H9 (cell line): ENCODE measurements at regions not wholly inside any gene's neighbourhood (a gene's known extent, or its start where the extent isn't known, plus 50 kb on each side); places are given as distances from the start of the nearest gene placed in this dataset.

ENCODE experiments used
- DNase-seq: peaks from one replicate; pipeline ENCODE4 v3.0.0-alpha.2; 2017
- H2AFZ ChIP-seq: one replicate; pipeline ENCODE4 v1.6.1; 2013; ENCODE audit warnings: mild to moderate bottlenecking, low read length, control low read depth, moderate library complexity
- H2AK5ac ChIP-seq: 2 replicates; pipeline ENCODE4 v1.6.1; 2013; ENCODE audit warnings: low read length, control low read depth, mixed read lengths; ENCODE audit not compliant: insufficient read length
- H2BK120ac ChIP-seq: one replicate; pipeline ENCODE4 v1.6.1; 2013; ENCODE audit warnings: low read depth, mild to moderate bottlenecking, low read length, control low read depth, inconsistent platforms; ENCODE audit not compliant: poor library complexity, severe bottlenecking
- H2BK12ac ChIP-seq: 2 replicates; pipeline ENCODE4 v1.6.1; 2013; ENCODE audit warnings: low read length, control low read depth, mixed read lengths, low read depth; ENCODE audit not compliant: insufficient read length
- H2BK15ac ChIP-seq: 2 replicates; pipeline ENCODE4 v1.6.1; 2013; ENCODE audit warnings: low read depth, low read length, control low read depth
- H2BK20ac ChIP-seq: one replicate; pipeline ENCODE4 v1.6.1; 2013; ENCODE audit warnings: low read depth, mild to moderate bottlenecking, low read length, control low read depth, inconsistent platforms; ENCODE audit not compliant: poor library complexity, severe bottlenecking
- H2BK5ac ChIP-seq: 2 replicates; pipeline ENCODE4 v1.6.1; 2013; ENCODE audit warnings: low read length, control low read depth, mixed read lengths; ENCODE audit not compliant: insufficient read length
- H3K14ac ChIP-seq: 2 replicates; pipeline ENCODE4 v1.6.1; 2013; ENCODE audit warnings: low read length, control low read depth; ENCODE audit not compliant: insufficient read depth
- H3K18ac ChIP-seq: 2 replicates; pipeline ENCODE4 v1.6.1; 2013; ENCODE audit warnings: low read depth, mild to moderate bottlenecking, mixed read lengths, low read length, control low read depth; ENCODE audit not compliant: insufficient read length
- H3K23ac ChIP-seq: 2 replicates; pipeline ENCODE4 v1.6.1; 2013; ENCODE audit warnings: low read length, control low read depth, mixed read lengths, low read depth; ENCODE audit not compliant: insufficient read length
- H3K23me2 ChIP-seq: 2 replicates; pipeline ENCODE4 v1.6.1; 2013; ENCODE audit warnings: low read depth, mild to moderate bottlenecking, mixed read lengths, low read length, control low read depth; ENCODE audit not compliant: insufficient read length, poor library complexity, severe bottlenecking
- H3K27ac ChIP-seq: 2 replicates; pipeline ENCODE4 v1.5.1; 2013; ENCODE audit warnings: low read length, control low read depth, mixed read lengths, low read depth; ENCODE audit not compliant: insufficient read length
- H3K27me3 ChIP-seq: 2 replicates; pipeline ENCODE4 v1.6.1; 2013; ENCODE audit warnings: low read length, control low read depth, inconsistent platforms; ENCODE audit not compliant: insufficient read depth
- H3K4ac ChIP-seq: 2 replicates; pipeline ENCODE4 v1.6.1; 2013; ENCODE audit warnings: low read depth, mild to moderate bottlenecking, control low read depth, inconsistent platforms, low read length, moderate library complexity
- H3K4me1 ChIP-seq: 2 replicates; pipeline ENCODE4 v1.6.1; 2013; ENCODE audit warnings: low read length, control low read depth, inconsistent platforms; ENCODE audit not compliant: insufficient read depth
- H3K4me2 ChIP-seq: 2 replicates; pipeline ENCODE4 v1.6.1; 2013; ENCODE audit warnings: low read length, control low read depth, mixed read lengths; ENCODE audit not compliant: insufficient read length, insufficient read depth
- H3K56ac ChIP-seq: 2 replicates; pipeline ENCODE4 v1.6.1; 2013; ENCODE audit warnings: low read depth, mild to moderate bottlenecking, mixed read lengths, low read length, control low read depth; ENCODE audit not compliant: insufficient read length
- H3K79me1 ChIP-seq: 2 replicates; pipeline ENCODE4 v1.6.1; 2013; ENCODE audit warnings: low read depth, mild to moderate bottlenecking, moderate library complexity, low read length, control low read depth, inconsistent platforms; ENCODE audit not compliant: insufficient read depth, poor library complexity, severe bottlenecking
- H3K79me2 ChIP-seq: 2 replicates; pipeline ENCODE4 v1.6.1; 2013; ENCODE audit warnings: low read length, control low read depth, inconsistent platforms; ENCODE audit not compliant: insufficient read depth
- H3K9ac ChIP-seq: 2 replicates; pipeline ENCODE4 v1.6.1; 2013; ENCODE audit warnings: low read length, control low read depth, mixed read lengths; ENCODE audit not compliant: insufficient read length; ENCODE audit errors: extremely low read depth
- H3K9me3 ChIP-seq: one replicate; pipeline ENCODE4 v1.6.1; 2013; ENCODE audit warnings: low read depth, low read length, inconsistent platforms; ENCODE audit not compliant: control insufficient read depth
- H3T11ph ChIP-seq: one replicate; pipeline ENCODE4 v1.6.1; 2013; ENCODE audit warnings: mild to moderate bottlenecking, low read length, control low read depth, inconsistent platforms
- H4K20me1 ChIP-seq: one replicate; pipeline ENCODE4 v1.6.1; 2013; ENCODE audit not compliant: control insufficient read depth, insufficient read length, insufficient read depth
- H4K5ac ChIP-seq: 2 replicates; pipeline ENCODE4 v1.6.1; 2013; ENCODE audit warnings: low read depth, mild to moderate bottlenecking, mixed read lengths, low read length, control low read depth; ENCODE audit not compliant: insufficient read length
- H4K8ac ChIP-seq: replicated peaks from 2 replicates; pipeline ENCODE4 v1.6.1; 2013; ENCODE audit warnings: low read length, control low read depth, mixed read lengths, low read depth; ENCODE audit not compliant: insufficient read length
- H4K91ac ChIP-seq: 2 replicates; pipeline ENCODE4 v1.6.1; 2013; ENCODE audit warnings: low read depth, mild to moderate bottlenecking, moderate library complexity, mixed read lengths, low read length, control low read depth; ENCODE audit not compliant: insufficient read length
- H3K27ac Mint-ChIP-seq, 3 experiments: 2 replicates in 2 of 3; 3 replicates in 1 of 3; pipeline ENCODE4 v1.8.0; 2020 to 2021; ENCODE audit warnings: mixed read lengths in 3 of 3, mild to moderate bottlenecking in 1 of 3, moderate library complexity in 1 of 3
- H3K27me3 Mint-ChIP-seq: 2 replicates; pipeline ENCODE4 v1.8.0; 2021; ENCODE audit warnings: low read depth, mild to moderate bottlenecking, moderate library complexity, mixed read lengths
- H3K36me3 Mint-ChIP-seq, 3 experiments: 2 replicates in 2 of 3; 3 replicates in 1 of 3; pipeline ENCODE4 v1.8.0; 2020 to 2021; ENCODE audit warnings: low read depth in 3 of 3, mixed read lengths in 3 of 3; ENCODE audit not compliant: insufficient read depth in 1 of 3
- H3K4me1 Mint-ChIP-seq, 2 experiments: 2 replicates each; pipeline ENCODE4 v1.8.0; 2020; ENCODE audit warnings: mixed read lengths in 2 of 2
- H3K4me3 Mint-ChIP-seq, 2 experiments: 2 replicates in 1 of 2; 3 replicates in 1 of 2; pipeline ENCODE4 v1.8.0; 2020 to 2021; ENCODE audit warnings: mild to moderate bottlenecking in 2 of 2, mixed read lengths in 2 of 2, moderate library complexity in 1 of 2
- H3K9me3 Mint-ChIP-seq, 2 experiments: 2 replicates in 1 of 2; 3 replicates in 1 of 2; pipeline ENCODE4 v1.8.0; 2020; ENCODE audit warnings: mild to moderate bottlenecking in 2 of 2, mixed read lengths in 2 of 2, moderate library complexity in 1 of 2
- WGBS: extraction: QIAGEN DNeasy Blood & Tissue Kit; methylation state at CpG from one replicate; pipeline ENCODE4 v1.1.7; 2013; ENCODE audit warnings: missing lambda C conversion rate, low lambda C conversion rate, mixed read lengths; ENCODE audit not compliant: insufficient read length; ENCODE audit errors: extremely low coverage; 5-methylcytosine and 5-hydroxymethylcytosine counted together
- TF ChIP-seq, protein P1 (sequence below): fragments of 200-600 bp; sonication (generic); conservative IDR thresholded peaks from 3 replicates; pipeline ENCODE4 v1.8.0; 2021; ENCODE audit warnings: antibody characterized with exemption, mild to moderate bottlenecking

DNA sequence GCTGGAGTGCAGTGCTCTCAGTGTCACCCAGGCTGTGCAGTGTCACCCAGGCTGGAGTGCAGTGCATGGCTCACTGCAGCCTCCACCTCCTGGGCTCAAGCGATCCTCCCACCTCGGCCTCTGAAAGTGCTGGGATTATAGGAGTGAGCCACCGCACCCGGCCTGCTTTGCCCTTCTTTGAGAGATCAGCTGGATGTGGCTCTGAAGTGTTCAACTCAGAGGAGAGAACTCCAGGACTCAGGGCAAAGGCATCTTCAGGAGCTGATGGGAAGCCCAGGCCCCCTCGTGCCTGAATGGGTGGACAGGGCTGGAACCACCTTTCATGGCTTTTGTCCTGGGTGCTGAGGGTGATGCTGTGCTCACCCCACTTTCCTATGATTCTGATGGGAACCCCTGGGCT, 52.0 kb upstream of the HAAO start:
- H3K9me3 ChIP-seq = no peaks in the 10 kb centered on the region
- no peak overlapping the region for H3K4me2 ChIP-seq
- Mint-ChIP-seq H3K4me3 (no peak overlapping the region), H3K27me3 (no peaks in the 10 kb centered on the region; the same call in 1 of the 2 replicates), H3K27ac (no peak overlapping the region), H3K36me3 (no peaks in the 10 kb centered on the region), H3K4me1 (peaks cover 6 to 11% of the 10 kb centered on the region in 2 experiments), H3K9me3 (no peaks in the 10 kb centered on the region)
- H3K56ac ChIP-seq = no peak overlapping the region
- no peaks in the 10 kb centered on the region for H3K79me1 ChIP-seq
- H2BK120ac ChIP-seq = no peak overlapping the region
- no peak overlapping the region for H2BK20ac ChIP-seq
- no peak overlapping the region for H4K8ac ChIP-seq
- H3K79me2 ChIP-seq = no peaks in the 10 kb centered on the region
- no peak overlapping the region for H2BK12ac ChIP-seq
- no peak overlapping the region for H2BK15ac ChIP-seq
- H4K91ac ChIP-seq = no peak overlapping the region
- H4K20me1 ChIP-seq = no peaks in the 10 kb centered on the region
- no peak overlapping the region for H3K27ac ChIP-seq
- no peak overlapping the region for H3K4ac ChIP-seq
- no peak for DNase-seq
- H3K18ac ChIP-seq = no peak overlapping the region
- no CpG with 5 or more reads among the region's 5 CpGs for WGBS
- H2BK5ac ChIP-seq = no peak overlapping the region
- TF ChIP-seq, protein P1, sequence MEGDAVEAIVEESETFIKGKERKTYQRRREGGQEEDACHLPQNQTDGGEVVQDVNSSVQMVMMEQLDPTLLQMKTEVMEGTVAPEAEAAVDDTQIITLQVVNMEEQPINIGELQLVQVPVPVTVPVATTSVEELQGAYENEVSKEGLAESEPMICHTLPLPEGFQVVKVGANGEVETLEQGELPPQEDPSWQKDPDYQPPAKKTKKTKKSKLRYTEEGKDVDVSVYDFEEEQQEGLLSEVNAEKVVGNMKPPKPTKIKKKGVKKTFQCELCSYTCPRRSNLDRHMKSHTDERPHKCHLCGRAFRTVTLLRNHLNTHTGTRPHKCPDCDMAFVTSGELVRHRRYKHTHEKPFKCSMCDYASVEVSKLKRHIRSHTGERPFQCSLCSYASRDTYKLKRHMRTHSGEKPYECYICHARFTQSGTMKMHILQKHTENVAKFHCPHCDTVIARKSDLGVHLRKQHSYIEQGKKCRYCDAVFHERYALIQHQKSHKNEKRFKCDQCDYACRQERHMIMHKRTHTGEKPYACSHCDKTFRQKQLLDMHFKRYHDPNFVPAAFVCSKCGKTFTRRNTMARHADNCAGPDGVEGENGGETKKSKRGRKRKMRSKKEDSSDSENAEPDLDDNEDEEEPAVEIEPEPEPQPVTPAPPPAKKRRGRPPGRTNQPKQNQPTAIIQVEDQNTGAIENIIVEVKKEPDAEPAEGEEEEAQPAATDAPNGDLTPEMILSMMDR = no peak
- H3K4me1 ChIP-seq = no peaks in the 10 kb centered on the region
- H4K5ac ChIP-seq = no peak overlapping the region
- no peak overlapping the region for H2AK5ac ChIP-seq
- no peaks in the 10 kb centered on the region for H3K27me3 ChIP-seq
- no peak overlapping the region for H3K9ac ChIP-seq
- no peaks in the 10 kb centered on the region for H3K23me2 ChIP-seq
- no peak overlapping the region for H3K23ac ChIP-seq
- no peak overlapping the region for H3K14ac ChIP-seq
- no peak overlapping the region for H2AFZ ChIP-seq
- H3T11ph ChIP-seq = no peak overlapping the region
